ENCODE measurements at regions not wholly inside any gene's neighbourhood (a gene's known extent, or its start where the extent isn't known, plus 50 kb on each side); places are given as distances from the start of the nearest gene placed in this dataset.

- Histone ChIP-seq H3K9me3 (no peaks in the 10 kb centered on the region), H3K27ac (no peak overlapping the region), H3K27me3 (no peaks in the 10 kb centered on the region), H3K4me1 (no peaks in the 10 kb centered on the region), H3K36me3 (no peaks in the 10 kb centered on the region), H3K4me3 (replicated peaks in 1 of 3) (no peak overlapping the region)
- intact Hi-C loops (cut with DNase I) = no loop called here
- WGBS, 2 donors = 52 to 66% methylated on average over 6 of the region's 6 CpGs
- TF ChIP-seq, protein P1, sequence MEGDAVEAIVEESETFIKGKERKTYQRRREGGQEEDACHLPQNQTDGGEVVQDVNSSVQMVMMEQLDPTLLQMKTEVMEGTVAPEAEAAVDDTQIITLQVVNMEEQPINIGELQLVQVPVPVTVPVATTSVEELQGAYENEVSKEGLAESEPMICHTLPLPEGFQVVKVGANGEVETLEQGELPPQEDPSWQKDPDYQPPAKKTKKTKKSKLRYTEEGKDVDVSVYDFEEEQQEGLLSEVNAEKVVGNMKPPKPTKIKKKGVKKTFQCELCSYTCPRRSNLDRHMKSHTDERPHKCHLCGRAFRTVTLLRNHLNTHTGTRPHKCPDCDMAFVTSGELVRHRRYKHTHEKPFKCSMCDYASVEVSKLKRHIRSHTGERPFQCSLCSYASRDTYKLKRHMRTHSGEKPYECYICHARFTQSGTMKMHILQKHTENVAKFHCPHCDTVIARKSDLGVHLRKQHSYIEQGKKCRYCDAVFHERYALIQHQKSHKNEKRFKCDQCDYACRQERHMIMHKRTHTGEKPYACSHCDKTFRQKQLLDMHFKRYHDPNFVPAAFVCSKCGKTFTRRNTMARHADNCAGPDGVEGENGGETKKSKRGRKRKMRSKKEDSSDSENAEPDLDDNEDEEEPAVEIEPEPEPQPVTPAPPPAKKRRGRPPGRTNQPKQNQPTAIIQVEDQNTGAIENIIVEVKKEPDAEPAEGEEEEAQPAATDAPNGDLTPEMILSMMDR (IDR thresholded peaks at IDR 0.05) = no peak
- TF ChIP-seq POLR2A (IDR thresholded peaks at IDR 0.05) = no peak
- peak in 1 of 2 donors; percentile 34 for DNase-seq
These were observed 280.2 kb upstream of the C9orf72 start for GRCh38 chr9:27853529-27853928.

GRCh38 chr9:27856054-27856453, 282.8 kb upstream of the C9orf72 start:
- Histone ChIP-seq H3K27me3 (no peaks in the 10 kb centered on the region), H3K36me3 (no peaks in the 10 kb centered on the region), H3K4me1 (no peaks in the 10 kb centered on the region), H3K4me3 (replicated peaks in 1 of 3) (no peak overlapping the region), H3K27ac (no peak overlapping the region), H3K9me3 (no peaks in the 10 kb centered on the region)
- TF ChIP-seq, protein P1 (IDR thresholded peaks at IDR 0.05) = no peak
- no peak for TF ChIP-seq POLR2A (IDR thresholded peaks at IDR 0.05)
- intact Hi-C loops (cut with DNase I) = no loop called here
- no peak for DNase-seq
- WGBS, 2 donors = 88 to 92% methylated on average over 2 of the region's 2 CpGs

DNA sequence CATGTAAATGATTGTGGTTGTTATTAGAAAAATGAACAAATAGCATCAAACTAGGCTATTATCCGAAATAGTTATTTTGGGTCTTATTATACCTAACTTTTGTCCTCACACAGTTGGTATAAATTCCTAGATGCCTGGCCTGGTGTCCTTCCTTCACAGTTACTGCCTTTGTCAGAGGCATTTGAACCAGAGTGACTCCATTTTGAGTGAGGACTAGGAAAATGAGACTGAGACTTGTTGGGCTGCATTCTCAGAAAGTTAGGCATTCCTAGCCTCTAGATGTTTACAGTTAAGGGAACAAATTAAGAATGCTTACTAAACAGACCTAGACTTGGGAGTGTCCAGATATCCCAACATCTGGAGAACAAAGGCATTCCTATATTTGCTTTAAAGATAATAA, 283.5 kb upstream of the C9orf72 start:
- Histone ChIP-seq H3K4me3 (replicated peaks in 1 of 3) (no peak overlapping the region), H3K36me3 (no peaks in the 10 kb centered on the region)
- 96 to 98% methylated on average over 1 of the region's 1 CpG for whole genome bisulfite sequencing, 2 donors

GRCh38 chr9:27861887-27862286, 288.6 kb upstream of the C9orf72 start:
- intact Hi-C loops (cut with DNase I) = no loop called here
- DNase-seq = no peak
- Histone ChIP-seq H3K4me1 (no peaks in the 10 kb centered on the region), H3K36me3 (no peaks in the 10 kb centered on the region), H3K9me3 (no peaks in the 10 kb centered on the region), H3K4me3 (replicated peaks in 1 of 3) (no peak overlapping the region), H3K27ac (no peak overlapping the region), H3K27me3 (no peaks in the 10 kb centered on the region)
- 63 to 74% methylated on average over 3 of the region's 3 CpGs for WGBS, 2 donors
- no peak for TF ChIP-seq POLR2A (IDR thresholded peaks at IDR 0.05)
- TF ChIP-seq, protein P1 (IDR thresholded peaks at IDR 0.05) = no peak

More for the DNA sequence above, 283.5 kb upstream of the C9orf72 start:
- Histone ChIP-seq H3K27ac (no peak overlapping the region), H3K9me3 (no peaks in the 10 kb centered on the region), H3K27me3 (no peaks in the 10 kb centered on the region), H3K4me1 (no peaks in the 10 kb centered on the region)
- TF ChIP-seq POLR2A (IDR thresholded peaks at IDR 0.05) = no peak
- TF ChIP-seq, protein P1 (IDR thresholded peaks at IDR 0.05) = no peak
- DNase-seq = no peak
- intact Hi-C loops (cut with DNase I) = no loop called here

DNA sequence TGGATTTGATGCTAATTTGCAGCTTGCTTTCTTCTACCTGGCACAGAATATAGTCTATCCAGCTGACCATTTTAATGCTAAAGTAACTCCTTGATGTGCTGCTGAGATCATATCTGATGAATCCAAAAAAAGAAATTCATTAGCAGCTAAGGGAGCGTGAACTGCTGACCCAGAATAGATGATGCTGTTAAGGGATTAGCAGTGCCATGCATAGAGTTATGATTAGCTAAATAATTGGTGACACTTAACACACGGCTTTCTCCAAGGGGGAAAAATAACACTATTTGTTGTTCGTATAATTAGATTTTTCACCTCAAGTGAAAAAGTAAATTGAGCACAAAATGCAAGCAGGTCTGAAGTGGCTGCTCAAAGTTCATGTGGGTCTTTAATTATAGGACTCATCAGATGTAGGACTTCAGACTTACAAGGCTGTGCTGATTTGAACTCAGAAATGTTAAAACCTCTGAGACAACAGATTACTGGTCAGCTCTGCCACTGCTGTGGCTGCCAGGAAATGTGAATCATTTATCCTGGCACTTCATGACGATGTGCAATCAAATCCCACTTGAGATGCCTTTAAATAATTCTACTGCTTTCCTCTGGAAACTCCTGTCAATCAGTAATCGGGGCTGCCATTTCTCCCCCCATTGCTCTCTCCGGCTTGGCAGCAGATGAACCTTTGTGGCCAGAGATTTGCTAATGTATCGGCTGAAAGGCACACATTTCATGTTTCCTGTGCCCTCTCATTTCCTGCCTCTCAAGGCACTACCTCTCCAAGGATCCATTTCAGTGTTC, 291.6 kb upstream of the C9orf72 start:
- no peak for DNase-seq
- 58 to 68% methylated on average over 7 of the region's 7 CpGs for WGBS, 2 donors
- Histone ChIP-seq H3K27ac (no peak overlapping the region), H3K4me1 (no peaks in the 10 kb centered on the region), H3K9me3 (no peaks in the 10 kb centered on the region), H3K36me3 (no peaks in the 10 kb centered on the region), H3K4me3 (replicated peaks in 1 of 3) (no peak overlapping the region), H3K27me3 (no peaks in the 10 kb centered on the region)
- TF ChIP-seq, protein P1 (IDR thresholded peaks at IDR 0.05) = no peak
- TF ChIP-seq POLR2A (IDR thresholded peaks at IDR 0.05) = no peak
- intact Hi-C loops (cut with DNase I) = no loop called here

Measured in thyroid gland (tissue), 4 donors.